Transverse colon (tissue), 4 donors: ENCODE measurements at regions not wholly inside any gene's neighbourhood (a gene's known extent, or its start where the extent isn't known, plus 50 kb on each side); places are given as distances from the start of the nearest gene placed in this dataset.

ENCODE experiments used
- DNase-seq: peaks from one replicate; pipeline ENCODE4 v3.0.0-alpha.2; 2019
- H3K27ac ChIP-seq, 4 donors: fragments of 200-600 bp; sonication (generic); 2 replicates each; pipeline ENCODE4 v1.5.1; 2016 to 2018; ENCODE audit warnings: inconsistent platforms in 4 of 4
- H3K27me3 ChIP-seq: fragments of 200-600 bp; sonication (generic); 2 replicates; pipeline ENCODE4 v1.5.1; 2017; ENCODE audit warnings: inconsistent platforms
- H3K36me3 ChIP-seq, 4 donors: fragments of 200-600 bp; sonication (generic); 2 replicates each; pipeline ENCODE4 v1.5.1; 2017 to 2019; ENCODE audit warnings: inconsistent platforms in 4 of 4
- H3K4me1 ChIP-seq, 4 donors: fragments of 200-600 bp; sonication (generic); 2 replicates each; pipeline ENCODE4 v1.5.1; 2017 to 2020; ENCODE audit warnings: inconsistent platforms in 4 of 4
- H3K4me3 ChIP-seq, 4 donors: fragments of 200-600 bp; sonication (generic); 1 replicate in 1 of 4; 2 replicates in 3 of 4; pipeline versions ENCODE4 v1.5.1 to v1.6.1; 2017 to 2019; ENCODE audit warnings: inconsistent platforms in 4 of 4
- H3K9me3 ChIP-seq, 2 donors: fragments of 200-600 bp; sonication (generic); 2 replicates each; pipeline ENCODE4 v1.5.1; 2017 to 2019; ENCODE audit warnings: inconsistent platforms in 2 of 2
- EP300 ChIP-seq: sonication (generic); formaldehyde crosslinking; IDR thresholded peaks from one replicate; pipeline ENCODE4 v1.6.1; 2017; ENCODE audit warnings: antibody characterized with exemption, low read depth
- POLR2A ChIP-seq: fragments of 450-650 bp; IDR thresholded peaks from one replicate; pipeline ENCODE4 v1.6.1; 2016; ENCODE audit warnings: antibody characterized with exemption, mild to moderate bottlenecking, moderate library complexity
- POLR2AphosphoS5 ChIP-seq, 3 donors: sonication (generic); formaldehyde crosslinking; IDR thresholded peaks; one replicate each; pipeline ENCODE4 v1.6.1; 2016; ENCODE audit warnings: antibody characterized with exemption in 3 of 3
- WGBS, 2 donors: methylation state at CpG; one replicate each; pipeline ENCODE4 v1.1.5; 2018; ENCODE audit warnings: low coverage in 1 of 2; 5-methylcytosine and 5-hydroxymethylcytosine counted together
- in situ Hi-C, 4 donors: fragments of 200-750 bp; cut with MboI; loops; one replicate each; pipeline versions ENCODE4 v1.15.0 to v1.15.1; 2017; ENCODE audit warnings: low sequenced_read_pairs in 3 of 4, low pct_ligation_motif_present in 1 of 4, low pct_unique_long_range_greater_than_20kb in 1 of 4
- intact Hi-C: fragments of 100-400 bp; cut with DNase I; formaldehyde crosslinking; loops from one replicate; pipeline ENCODE4 v1.15.1; 2023; ENCODE audit warnings: low total_unique reads
- TF ChIP-seq, protein P1 (sequence below), 5 experiments: fragments of 200-600 bp in 3 of 5; fragments of 450-650 bp in 2 of 5; sonication (generic) in 3 of 5; IDR thresholded peaks; 1 replicate in 2 of 5; 2 replicates in 3 of 5; pipeline ENCODE4 v1.5.1; 2016 to 2017; ENCODE audit warnings: antibody characterized with exemption in 5 of 5, inconsistent platforms in 3 of 5, mild to moderate bottlenecking in 2 of 5, moderate library complexity in 1 of 5

DNA sequence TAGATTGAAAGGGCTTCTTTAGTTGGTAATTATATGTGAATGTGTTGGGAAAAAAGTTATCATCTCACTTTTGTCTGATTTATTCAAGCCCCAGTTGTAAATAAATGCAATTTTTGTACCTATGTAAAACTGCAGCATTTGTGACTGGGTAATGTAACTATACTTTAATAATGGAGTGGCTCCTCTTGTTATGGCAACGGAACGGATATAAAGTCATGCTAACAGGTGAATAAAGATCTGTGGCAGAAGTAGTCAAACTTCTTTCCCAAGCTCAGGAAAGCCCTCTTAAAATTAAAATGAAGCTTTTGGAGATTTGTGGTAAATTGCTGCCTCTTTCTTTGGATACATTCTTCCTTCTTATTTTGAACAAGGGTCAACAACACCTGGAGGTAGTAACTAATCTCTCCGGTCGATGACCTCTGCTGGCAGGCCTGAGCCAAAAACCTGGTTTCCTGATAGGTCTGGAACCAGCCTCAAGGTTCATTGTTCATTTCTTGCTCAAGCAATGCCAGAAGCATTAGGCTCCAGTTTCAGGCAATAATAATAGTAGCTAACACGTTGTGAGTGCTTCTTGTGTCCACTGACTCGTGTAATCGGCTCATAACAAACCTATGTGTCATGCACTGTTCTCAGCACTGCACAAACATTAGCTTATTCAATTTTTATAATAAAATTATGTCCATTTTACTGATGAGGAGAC lies 313.4 kb upstream of the DACH1 start:
- H3K4me1 ChIP-seq, result no peaks in the 10 kb centered on the region
- WGBS, 2 donors, result 84 to 85% methylated on average over 7 of the region's 7 CpGs
- H3K27me3 ChIP-seq, result no peaks in the 10 kb centered on the region
- H3K9me3 ChIP-seq, result no peaks in the 10 kb centered on the region
- in situ Hi-C loops, result no loop called here
- no peak overlapping the region for H3K27ac ChIP-seq
- DNase-seq, result no peak
- intact Hi-C loops, result no loop called here
- no peaks in the 10 kb centered on the region for H3K36me3 ChIP-seq
- TF ChIP-seq POLR2A (no peak), POLR2AphosphoS5 (IDR thresholded peaks at IDR 0.05) (no peak), EP300 (no peak)
- TF ChIP-seq, protein P1, sequence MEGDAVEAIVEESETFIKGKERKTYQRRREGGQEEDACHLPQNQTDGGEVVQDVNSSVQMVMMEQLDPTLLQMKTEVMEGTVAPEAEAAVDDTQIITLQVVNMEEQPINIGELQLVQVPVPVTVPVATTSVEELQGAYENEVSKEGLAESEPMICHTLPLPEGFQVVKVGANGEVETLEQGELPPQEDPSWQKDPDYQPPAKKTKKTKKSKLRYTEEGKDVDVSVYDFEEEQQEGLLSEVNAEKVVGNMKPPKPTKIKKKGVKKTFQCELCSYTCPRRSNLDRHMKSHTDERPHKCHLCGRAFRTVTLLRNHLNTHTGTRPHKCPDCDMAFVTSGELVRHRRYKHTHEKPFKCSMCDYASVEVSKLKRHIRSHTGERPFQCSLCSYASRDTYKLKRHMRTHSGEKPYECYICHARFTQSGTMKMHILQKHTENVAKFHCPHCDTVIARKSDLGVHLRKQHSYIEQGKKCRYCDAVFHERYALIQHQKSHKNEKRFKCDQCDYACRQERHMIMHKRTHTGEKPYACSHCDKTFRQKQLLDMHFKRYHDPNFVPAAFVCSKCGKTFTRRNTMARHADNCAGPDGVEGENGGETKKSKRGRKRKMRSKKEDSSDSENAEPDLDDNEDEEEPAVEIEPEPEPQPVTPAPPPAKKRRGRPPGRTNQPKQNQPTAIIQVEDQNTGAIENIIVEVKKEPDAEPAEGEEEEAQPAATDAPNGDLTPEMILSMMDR (IDR thresholded peaks at IDR 0.05), result no peak
- H3K4me3 ChIP-seq, result no peak overlapping the region

DNA sequence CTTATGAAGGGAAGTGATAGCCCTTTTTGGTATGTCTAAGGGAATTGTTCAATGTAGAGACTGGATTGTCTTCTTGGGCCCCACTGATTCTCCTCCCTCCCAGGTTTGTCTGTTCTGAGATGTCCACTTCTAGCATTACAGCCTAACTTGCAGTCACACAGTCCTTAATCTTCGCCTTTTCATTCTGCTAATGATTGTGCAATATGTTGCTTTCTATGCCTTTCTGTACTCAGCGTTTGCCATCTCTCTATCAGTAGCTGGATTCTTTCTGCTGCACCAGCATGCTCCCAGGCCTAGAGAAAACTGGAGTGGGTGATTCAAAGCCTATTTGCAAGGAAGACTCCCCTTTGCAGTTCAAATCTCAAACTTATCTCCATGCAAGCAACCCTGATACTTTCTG lies 307.5 kb upstream of the DACH1 start:
- in situ Hi-C loops, result no loop called here
- H3K4me1 ChIP-seq, result no peaks in the 10 kb centered on the region
- no peaks in the 10 kb centered on the region for H3K36me3 ChIP-seq
- no peak overlapping the region for H3K27ac ChIP-seq
- no peak overlapping the region for H3K4me3 ChIP-seq
- intact Hi-C loops, result no loop called here
- H3K27me3 ChIP-seq, result no peaks in the 10 kb centered on the region
- WGBS, 2 donors, result 69% methylated on average over 2 of the region's 2 CpGs; no CpG with 5 or more reads in 1 of the 2 donors
- no peaks in the 10 kb centered on the region for H3K9me3 ChIP-seq
- no peak for DNase-seq
- TF ChIP-seq EP300, result no peak
- TF ChIP-seq, protein P1 (IDR thresholded peaks at IDR 0.05), result no peak

DNA sequence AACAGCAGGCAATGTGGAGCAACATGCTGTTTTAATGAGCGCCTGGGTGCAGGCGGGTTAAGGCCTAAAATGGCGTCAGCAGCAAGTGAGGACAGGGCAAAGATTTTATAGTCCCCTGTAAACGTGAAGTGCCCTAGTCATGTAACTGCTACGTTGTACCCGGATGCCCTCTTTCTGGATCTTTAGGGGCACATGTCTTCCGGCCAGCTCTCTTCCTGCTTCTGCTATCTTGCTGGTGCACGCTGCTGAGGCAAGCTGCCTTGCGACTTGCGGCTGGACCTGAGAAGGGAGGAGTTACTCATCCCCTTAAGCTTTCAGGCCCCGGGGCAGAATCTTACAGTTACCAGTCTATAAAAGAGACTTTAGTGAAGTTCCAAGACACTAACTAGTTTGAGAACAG lies 303.6 kb upstream of the DACH1 start:
- no peak for DNase-seq
- Histone ChIP-seq H3K27me3 (no peaks in the 10 kb centered on the region), H3K4me3 (no peak overlapping the region), H3K4me1 (no peaks in the 10 kb centered on the region), H3K9me3 (no peaks in the 10 kb centered on the region), H3K36me3 (no peaks in the 10 kb centered on the region), H3K27ac (no peak overlapping the region)
- in situ Hi-C loops, result no loop called here
- TF ChIP-seq EP300 (no peak), POLR2A (no peak), POLR2AphosphoS5 (IDR thresholded peaks at IDR 0.05) (no peak)
- TF ChIP-seq, protein P1 (IDR thresholded peaks at IDR 0.05), result no peak
- intact Hi-C loops, result no loop called here
- WGBS, 2 donors, result 95% methylated on average over 11 of the region's 11 CpGs; no CpG with 5 or more reads in 1 of the 2 donors

DNA sequence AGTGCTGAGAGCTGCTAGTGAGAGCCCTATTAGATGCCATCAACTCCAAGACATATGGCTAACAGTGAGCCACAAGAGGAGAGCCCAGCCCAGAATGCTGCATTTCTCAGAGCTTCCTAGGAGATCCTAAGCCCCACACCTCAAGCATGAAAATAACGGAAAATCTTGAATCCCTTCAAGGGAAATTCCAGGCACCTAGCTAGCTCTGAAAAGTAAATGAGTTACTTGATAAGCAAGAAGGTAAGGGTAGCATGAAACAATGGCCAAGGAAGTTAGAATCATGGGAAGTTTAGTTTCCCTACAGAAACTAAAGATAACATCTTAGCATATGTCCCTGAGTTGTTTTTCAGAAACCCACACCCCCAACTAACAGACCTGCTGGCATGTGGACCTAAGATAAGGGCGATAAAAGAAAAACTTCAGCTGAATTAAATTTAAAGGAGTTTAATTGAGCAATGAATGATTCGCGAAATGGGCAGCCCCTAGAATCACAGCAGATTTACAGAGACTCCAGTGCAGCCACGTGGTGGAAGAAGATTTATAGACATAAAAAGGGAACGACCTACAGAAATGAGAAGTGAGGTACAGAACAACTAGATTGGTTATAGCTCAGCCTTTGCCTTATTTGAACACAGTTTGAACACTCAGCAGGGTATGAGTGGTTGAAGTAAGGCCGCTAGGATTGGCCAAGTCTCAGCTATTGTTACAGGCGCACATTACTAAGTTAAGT lies 301.3 kb upstream of the DACH1 start:
- no peaks in the 10 kb centered on the region for H3K9me3 ChIP-seq
- DNase-seq, result no peak
- in situ Hi-C loops, result no loop called here
- no peak overlapping the region for H3K27ac ChIP-seq
- H3K4me1 ChIP-seq, result no peaks in the 10 kb centered on the region
- H3K36me3 ChIP-seq, result no peaks in the 10 kb centered on the region
- intact Hi-C loops, result no loop called here
- TF ChIP-seq POLR2AphosphoS5 (IDR thresholded peaks at IDR 0.05) (no peak), EP300 (no peak)
- no peak overlapping the region for H3K4me3 ChIP-seq
- H3K27me3 ChIP-seq, result no peaks in the 10 kb centered on the region
- 74 to 78% methylated on average over 5 to 8 of the region's 8 CpGs for WGBS, 2 donors
